ENCODE measurements at regions not wholly inside any gene's neighbourhood (a gene's known extent, or its start where the extent isn't known, plus 50 kb on each side); places are given as distances from the start of the nearest gene placed in this dataset.
"Not testable (repeated sequence)": the region's sequence is repeated elsewhere in the genome, so short reads cannot be mapped to it uniquely, and the experiment has no call there.

GRCh38 chr10:65620404-65621048 lies 1305.3 kb upstream of the LRRTM3 start:
- intact Hi-C loops (cut with DNase I, micrococcal nuclease): no loop called here
- DNase-seq (no peak), ATAC-seq (no peak)
- H3K36me3 ChIP-seq (ENCODE audit: low read depth): no peaks in the 10 kb centered on the region
- no peak overlapping the region for H3K4me3 ChIP-seq
- no peaks in the 10 kb centered on the region for H3K4me1 ChIP-seq (ENCODE audit: low read depth)
- TF ChIP-seq, protein P1, sequence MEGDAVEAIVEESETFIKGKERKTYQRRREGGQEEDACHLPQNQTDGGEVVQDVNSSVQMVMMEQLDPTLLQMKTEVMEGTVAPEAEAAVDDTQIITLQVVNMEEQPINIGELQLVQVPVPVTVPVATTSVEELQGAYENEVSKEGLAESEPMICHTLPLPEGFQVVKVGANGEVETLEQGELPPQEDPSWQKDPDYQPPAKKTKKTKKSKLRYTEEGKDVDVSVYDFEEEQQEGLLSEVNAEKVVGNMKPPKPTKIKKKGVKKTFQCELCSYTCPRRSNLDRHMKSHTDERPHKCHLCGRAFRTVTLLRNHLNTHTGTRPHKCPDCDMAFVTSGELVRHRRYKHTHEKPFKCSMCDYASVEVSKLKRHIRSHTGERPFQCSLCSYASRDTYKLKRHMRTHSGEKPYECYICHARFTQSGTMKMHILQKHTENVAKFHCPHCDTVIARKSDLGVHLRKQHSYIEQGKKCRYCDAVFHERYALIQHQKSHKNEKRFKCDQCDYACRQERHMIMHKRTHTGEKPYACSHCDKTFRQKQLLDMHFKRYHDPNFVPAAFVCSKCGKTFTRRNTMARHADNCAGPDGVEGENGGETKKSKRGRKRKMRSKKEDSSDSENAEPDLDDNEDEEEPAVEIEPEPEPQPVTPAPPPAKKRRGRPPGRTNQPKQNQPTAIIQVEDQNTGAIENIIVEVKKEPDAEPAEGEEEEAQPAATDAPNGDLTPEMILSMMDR (IDR thresholded peaks at IDR 0.05): no peak
- peaks cover 2% of the 10 kb centered on the region for H3K9me3 ChIP-seq

- TF ChIP-seq, protein P1 (IDR thresholded peaks at IDR 0.05): no peak
- Histone ChIP-seq H3K4me3 (no peak overlapping the region), H3K9me3 (no peaks in the 10 kb centered on the region), H3K4me1 (ENCODE audit: low read depth) (no peaks in the 10 kb centered on the region), H3K36me3 (ENCODE audit: low read depth) (no peaks in the 10 kb centered on the region)
- ATAC-seq (no peak), DNase-seq (no peak)
- intact Hi-C loops (cut with DNase I, micrococcal nuclease): no loop called here
These were observed 1303.2 kb upstream of the LRRTM3 start for GRCh38 chr10:65622608-65623007.

GRCh38 chr10:65628493-65629139 lies 1297.2 kb upstream of the LRRTM3 start:
- no peak for DNase-seq
- intact Hi-C loops (cut with DNase I, micrococcal nuclease): no loop called here
- Histone ChIP-seq H3K4me1 (ENCODE audit: low read depth) (no peaks in the 10 kb centered on the region), H3K4me3 (no peak overlapping the region), H3K36me3 (ENCODE audit: low read depth) (no peaks in the 10 kb centered on the region), H3K9me3 (peaks cover 6% of the 10 kb centered on the region)
- ATAC-seq: no peak
- TF ChIP-seq, protein P1 (IDR thresholded peaks at IDR 0.05): no peak

DNA sequence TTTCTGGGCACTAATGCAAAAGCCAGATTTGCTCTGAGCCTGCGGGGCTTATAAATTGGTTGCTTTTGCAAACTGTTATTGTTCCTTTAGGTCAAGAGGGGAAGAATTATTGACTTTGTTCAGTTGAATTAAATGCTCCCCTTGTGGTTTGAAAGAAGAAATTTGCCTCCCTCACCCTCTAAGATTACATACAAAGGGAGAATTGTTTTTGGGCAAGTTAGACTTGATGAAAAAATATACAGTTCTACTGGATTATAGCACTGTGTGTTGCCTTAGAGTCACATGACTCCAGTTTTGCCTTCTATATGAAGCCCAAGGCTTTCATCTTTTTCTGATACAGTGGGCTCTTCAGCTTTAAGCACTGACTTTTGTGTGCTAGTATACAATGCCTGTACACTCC lies 1265.8 kb upstream of the LRRTM3 start:
- intact Hi-C loops (cut with DNase I, micrococcal nuclease): no loop called here
- TF ChIP-seq, protein P1 (IDR thresholded peaks at IDR 0.05): no peak

DNA sequence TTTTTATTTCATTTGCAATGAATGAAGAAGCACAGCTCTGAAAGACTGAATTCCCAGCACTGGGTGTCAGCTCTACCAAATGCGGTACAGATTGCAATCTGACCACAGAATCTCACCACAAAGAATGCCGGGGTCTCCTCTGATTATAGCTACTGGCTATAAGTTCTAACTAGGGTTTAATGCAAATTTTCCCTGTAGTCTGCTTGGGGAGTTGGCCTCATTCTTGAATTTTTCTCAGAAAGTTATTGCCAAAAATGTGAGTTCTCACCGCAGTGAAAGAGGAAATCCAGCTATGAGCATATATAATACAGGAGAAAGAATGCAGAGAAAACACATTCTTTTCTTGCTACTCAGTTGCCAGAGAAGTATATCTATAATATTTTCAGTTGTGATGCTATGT lies 1255.7 kb upstream of the LRRTM3 start:
- no peak for DNase-seq
- no peak overlapping the region for H3K4me3 ChIP-seq

More for the DNA sequence above, 1265.8 kb upstream of the LRRTM3 start:
- ATAC-seq (no peak), DNase-seq (no peak)
- no peaks in the 10 kb centered on the region for H3K36me3 ChIP-seq (ENCODE audit: low read depth)
- H3K4me3 ChIP-seq: no peak overlapping the region
- H3K4me1 ChIP-seq (ENCODE audit: low read depth): no peaks in the 10 kb centered on the region
- H3K9me3 ChIP-seq: peaks cover 9% of the 10 kb centered on the region

GRCh38 chr10:65670596-65670995 lies 1255.2 kb upstream of the LRRTM3 start:
- H3K9me3 ChIP-seq; ATAC-seq; DNase-seq; H3K36me3 ChIP-seq (ENCODE audit: low read depth); H3K4me3 ChIP-seq; H3K4me1 ChIP-seq (ENCODE audit: low read depth); intact Hi-C loops (cut with DNase I, micrococcal nuclease): not testable (repeated sequence)

More for the DNA sequence above, 1255.7 kb upstream of the LRRTM3 start:
- intact Hi-C loops (cut with DNase I, micrococcal nuclease): no loop called here
- Histone ChIP-seq H3K4me1 (ENCODE audit: low read depth) (no peaks in the 10 kb centered on the region), H3K9me3 (peaks cover 2% of the 10 kb centered on the region), H3K36me3 (ENCODE audit: low read depth) (no peaks in the 10 kb centered on the region)
- TF ChIP-seq, protein P1 (IDR thresholded peaks at IDR 0.05): no peak
- ATAC-seq: no peak
